T-cell (primary cell): ENCODE measurements at regions not wholly inside any gene's neighbourhood (a gene's known extent, or its start where the extent isn't known, plus 50 kb on each side); places are given as distances from the start of the nearest gene placed in this dataset.
"Not testable (repeated sequence)": the region's sequence is repeated elsewhere in the genome, so short reads cannot be mapped to it uniquely, and the experiment has no call there.

Experiments
- ATAC-seq, 4 experiments: fragments of 200-7000 bp in 3 of 4; fragments of 150-1000 bp in 1 of 4; cut with Tn5 transposase; replicated peaks in 1 of 4; 1 replicate in 3 of 4; 2 replicates in 1 of 4; pipeline ENCODE4 v1.10.0; 2021; ENCODE audit warnings: moderate library complexity in 3 of 4, mild to moderate bottlenecking in 2 of 4, moderate number of reproducible peaks in 1 of 4
- CTCF ChIA-PET, 2 donors: fragments of 300-600 bp; sonication (Branson Sonifier 250); formaldehyde crosslinking; loops; one replicate each; lab custom pipeline; 2022; ENCODE audit warnings: antibody characterized with exemption in 2 of 2; lab: Charles Lee
- POLR2A ChIA-PET, 2 donors: fragments of 300-600 bp; sonication (Branson Sonifier 250); formaldehyde crosslinking; loops; one replicate each; lab custom pipeline; 2022; ENCODE audit warnings: antibody characterized with exemption in 2 of 2; lab: Charles Lee
- DNase-seq, 35 experiments: peaks; one replicate each; pipeline versions ENCODE4 v3.0.0 to v3.0.0-alpha.2; 2013 to 2023
- H3K27ac ChIP-seq: one replicate; pipeline ENCODE4 v1.5.1; 2013; ENCODE audit warnings: low read length
- H3K27me3 ChIP-seq, 2 experiments: replicated peaks in 1 of 2; 1 replicate in 1 of 2; 2 replicates in 1 of 2; pipeline versions ENCODE4 v1.6.1 to v1.7.0; 2013; ENCODE audit warnings: low read length in 1 of 2, mixed read lengths in 1 of 2; ENCODE audit not compliant: control insufficient read depth in 2 of 2, insufficient read depth in 2 of 2; ENCODE audit errors: extremely low read depth in 1 of 2
- H3K36me3 ChIP-seq, 2 donors: 1 replicate in 1 of 2; 2 replicates in 1 of 2; pipeline versions ENCODE4 v1.6.1 to v1.7.0; 2013; ENCODE audit warnings: low read length in 1 of 2; ENCODE audit not compliant: control insufficient read depth in 2 of 2, insufficient read depth in 1 of 2; ENCODE audit errors: extremely low read depth in 1 of 2
- H3K4me1 ChIP-seq, 2 experiments: 1 replicate in 1 of 2; 2 replicates in 1 of 2; pipeline versions ENCODE4 v1.6.1 to v1.7.0; 2013; ENCODE audit warnings: low read length in 2 of 2, mixed read lengths in 1 of 2; ENCODE audit not compliant: insufficient read depth in 2 of 2, control insufficient read depth in 1 of 2; ENCODE audit errors: extremely low read depth in 1 of 2
- H3K4me3 ChIP-seq, 2 donors: 1 replicate in 1 of 2; 2 replicates in 1 of 2; pipeline versions ENCODE4 v1.5.1 to v1.7.0; 2013; ENCODE audit warnings: mild to moderate bottlenecking in 2 of 2, low read length in 1 of 2, moderate library complexity in 1 of 2; ENCODE audit not compliant: control insufficient read depth in 1 of 2; ENCODE audit errors: extremely low read depth in 1 of 2
- H3K9me3 ChIP-seq: 2 replicates; pipeline ENCODE4 v1.7.0; 2013
- H3K27ac Mint-ChIP-seq, 2 donors: one replicate each; pipeline ENCODE4 v1.8.0; 2020 to 2021; ENCODE audit warnings: mild to moderate bottlenecking in 2 of 2, mixed read lengths in 2 of 2
- H3K27me3 Mint-ChIP-seq, 2 donors: one replicate each; pipeline ENCODE4 v1.8.0; 2021 to 2022; ENCODE audit warnings: mixed read lengths in 2 of 2
- H3K36me3 Mint-ChIP-seq: one replicate; pipeline ENCODE4 v1.8.0; 2021; ENCODE audit warnings: mixed read lengths
- H3K4me1 Mint-ChIP-seq, 3 donors: one replicate each; pipeline ENCODE4 v1.8.0; 2020 to 2022; ENCODE audit warnings: mixed read lengths in 3 of 3, mild to moderate bottlenecking in 1 of 3
- H3K4me3 Mint-ChIP-seq, 3 donors: one replicate each; pipeline ENCODE4 v1.8.0; 2020 to 2022; ENCODE audit warnings: mild to moderate bottlenecking in 3 of 3, mixed read lengths in 3 of 3, moderate library complexity in 3 of 3
- H3K9me3 Mint-ChIP-seq, 3 donors: one replicate each; pipeline ENCODE4 v1.8.0; 2020 to 2022; ENCODE audit warnings: mixed read lengths in 3 of 3
- WGBS: methylation state at CpG from one replicate; pipeline ENCODE4 v1.1.5; 2013; ENCODE audit warnings: missing lambda C conversion rate; ENCODE audit not compliant: insufficient coverage; 5-methylcytosine and 5-hydroxymethylcytosine counted together

- ChIA-PET CTCF (no interaction called here), POLR2A (interaction anchor here in 1 of 2 donors (0.7 kb wide), 1 partner anchor 321 kb away, joined by 3 read pairs; no protein-coding TSS in a partner anchor)
- Mint-ChIP-seq H3K27ac (peak overlapping the region; percentile 7 to 21), H3K36me3 (no peaks in the 10 kb centered on the region), H3K27me3 (no peaks in the 10 kb centered on the region), H3K4me3 (no peak overlapping the region), H3K4me1 (peaks cover 24 to 33% (median 32%) of the 10 kb centered on the region in 3 donors), H3K9me3 (no peaks in the 10 kb centered on the region)
- Histone ChIP-seq H3K4me3 (no peak overlapping the region), H3K36me3 (no peaks in the 10 kb centered on the region), H3K27ac (no peak overlapping the region), H3K9me3 (no peaks in the 10 kb centered on the region), H3K4me1 (peaks cover 2 to 20% of the 10 kb centered on the region in 2 experiments), H3K27me3 (no peaks in the 10 kb centered on the region)
- no peak for DNase-seq
- no peak for ATAC-seq
- WGBS = 100% methylated on average over 5 of the region's 7 CpGs
Measured at GRCh38 chr12:92235703-92236472, 90.2 kb upstream of the BTG1 start.

- Histone ChIP-seq H3K4me1 (peaks cover 2 to 20% of the 10 kb centered on the region in 2 experiments), H3K27me3 (no peaks in the 10 kb centered on the region), H3K9me3 (no peaks in the 10 kb centered on the region), H3K27ac (no peak overlapping the region), H3K36me3 (no peaks in the 10 kb centered on the region), H3K4me3 (no peak overlapping the region)
- ChIA-PET POLR2A (interaction anchor here (0.8 to 1.3 kb wide), 3 partner anchors 88 to 187 kb away, joined by 3 to 8 read pairs (median 5); partner anchors contain the start of gene BTG1 (in 1 of the 2)), CTCF (no interaction called here)
- peak overlapping the region in 1 of 3 donors; percentile 42 for H3K4me3 Mint-ChIP-seq
- no peaks in the 10 kb centered on the region for H3K9me3 Mint-ChIP-seq
- ATAC-seq (peak; percentile 54 to 83 (median 66)), DNase-seq (peak in 2 of 35 experiments; percentile 4 to 19)
- H3K27ac Mint-ChIP-seq = peak overlapping the region; percentile 77 to 82
- no peaks in the 10 kb centered on the region for H3K36me3 Mint-ChIP-seq
- peaks cover 24 to 33% (median 32%) of the 10 kb centered on the region in 3 donors for H3K4me1 Mint-ChIP-seq
- WGBS = 70% methylated on average over 1 of the region's 1 CpG
- no peaks in the 10 kb centered on the region for H3K27me3 Mint-ChIP-seq
Measured at GRCh38 chr12:92234533-92234932, 88.9 kb upstream of the BTG1 start.

GRCh38 chr12:92233346-92234015 is 87.8 kb upstream of the BTG1 start:
- peak overlapping the region in 1 of 3 donors; percentile 7 for H3K4me3 Mint-ChIP-seq

GRCh38 chr12:92232371-92232932 is 86.8 kb upstream of the BTG1 start:
- H3K36me3 Mint-ChIP-seq, H3K4me3 ChIP-seq, H3K27me3 Mint-ChIP-seq, H3K27ac ChIP-seq, H3K27me3 ChIP-seq, H3K9me3 ChIP-seq, H3K4me3 Mint-ChIP-seq, H3K36me3 ChIP-seq, H3K9me3 Mint-ChIP-seq, DNase-seq, H3K27ac Mint-ChIP-seq, ATAC-seq, CTCF ChIA-PET: not testable (repeated sequence)
- no CpG with 5 or more reads among the region's 2 CpGs for WGBS
- H3K4me1 ChIP-seq = peaks cover 2 to 20% of the 10 kb centered on the region in 2 experiments
- peaks cover 24 to 31% (median 30%) of the 10 kb centered on the region in 3 donors for H3K4me1 Mint-ChIP-seq
- POLR2A ChIA-PET = interaction anchor here in 1 of 2 donors (0.6 to 1.3 kb wide), 2 partner anchors 49 to 87 kb away, joined by 3 to 6 read pairs; partner anchors contain the start of gene BTG1

More at GRCh38 chr12:92233346-92234015, 87.8 kb upstream of the BTG1 start:
- peak overlapping the region in 1 of 2 donors; percentile 60 for H3K27ac Mint-ChIP-seq
- no peak overlapping the region for H3K27ac ChIP-seq
- no peak overlapping the region for H3K4me3 ChIP-seq
- ATAC-seq (no peak), DNase-seq (peak in 1 of 35 experiments; percentile 5)
- H3K27me3 ChIP-seq = no peaks in the 10 kb centered on the region
- ChIA-PET POLR2A (interaction anchor here (0.5 to 1.3 kb wide), 5 partner anchors 10 to 169 kb away, joined by 3 to 7 read pairs (median 6); partner anchors contain the start of gene BTG1 (in 1 of the 2)), CTCF (interaction anchor here (0.6 to 0.9 kb wide), 2 partner anchors 96 to 852 kb away, joined by 3 read pairs; no protein-coding TSS in a partner anchor)
- no peaks in the 10 kb centered on the region for H3K27me3 Mint-ChIP-seq
- peaks cover 2 to 20% of the 10 kb centered on the region in 2 experiments for H3K4me1 ChIP-seq
- 72% methylated on average over 3 of the region's 5 CpGs for WGBS
- no peaks in the 10 kb centered on the region for H3K9me3 ChIP-seq
- H3K36me3 ChIP-seq = no peaks in the 10 kb centered on the region
- H3K9me3 Mint-ChIP-seq = no peaks in the 10 kb centered on the region
- H3K4me1 Mint-ChIP-seq = peaks cover 24 to 33% (median 32%) of the 10 kb centered on the region in 3 donors
- H3K36me3 Mint-ChIP-seq = no peaks in the 10 kb centered on the region

- not testable (repeated sequence) for H3K27ac ChIP-seq, H3K36me3 Mint-ChIP-seq
Measured at GRCh38 chr12:92231945-92232344, 86.3 kb upstream of the BTG1 start.

GRCh38 chr12:92231532-92231931 is 85.9 kb upstream of the BTG1 start:
- POLR2A ChIA-PET = interaction anchor here in 1 of 2 donors (0.5 kb wide), 1 partner anchor 571 kb away, joined by 6 read pairs; no protein-coding TSS in a partner anchor
- ATAC-seq, H3K36me3 Mint-ChIP-seq, CTCF ChIA-PET, H3K27ac Mint-ChIP-seq, H3K4me3 Mint-ChIP-seq, H3K9me3 ChIP-seq, H3K9me3 Mint-ChIP-seq, H3K27me3 ChIP-seq, H3K36me3 ChIP-seq, DNase-seq, H3K4me3 ChIP-seq, H3K27me3 Mint-ChIP-seq, H3K27ac ChIP-seq: not testable (repeated sequence)
- peaks cover 2 to 20% of the 10 kb centered on the region in 2 experiments for H3K4me1 ChIP-seq
- WGBS = no CpG with 5 or more reads among the region's 2 CpGs
- peaks cover 20 to 28% (median 23%) of the 10 kb centered on the region in 3 donors for H3K4me1 Mint-ChIP-seq

More at GRCh38 chr12:92231945-92232344, 86.3 kb upstream of the BTG1 start:
- ATAC-seq, H3K9me3 ChIP-seq, H3K4me3 Mint-ChIP-seq, H3K27ac Mint-ChIP-seq, DNase-seq, CTCF ChIA-PET, H3K27me3 Mint-ChIP-seq, H3K27me3 ChIP-seq, H3K9me3 Mint-ChIP-seq, H3K4me3 ChIP-seq, H3K36me3 ChIP-seq: not testable (repeated sequence)
- no CpG with 5 or more reads among the region's 3 CpGs for WGBS
- POLR2A ChIA-PET = interaction anchor here in 1 of 2 donors (0.5 kb wide), 1 partner anchor 572 kb away, joined by 6 read pairs; no protein-coding TSS in a partner anchor
- peaks cover 2 to 20% of the 10 kb centered on the region in 2 experiments for H3K4me1 ChIP-seq
- H3K4me1 Mint-ChIP-seq = peaks cover 20 to 28% (median 25%) of the 10 kb centered on the region in 3 donors
